Parathyroid adenoma (tissue), 2 donors: ENCODE measurements at regions not wholly inside any gene's neighbourhood (a gene's known extent, or its start where the extent isn't known, plus 50 kb on each side); places are given as distances from the start of the nearest gene placed in this dataset.

Source experiments
- H2AFZ ChIP-seq: fragments of 300-600 bp; sonication (generic); one replicate; pipeline ENCODE4 v1.7.0; 2017; ENCODE audit warnings: antibody characterized with exemption, mild to moderate bottlenecking
- H3K27ac ChIP-seq: fragments of 300-600 bp; sonication (generic); one replicate; pipeline ENCODE4 v1.7.0; 2017
- H3K27me3 ChIP-seq: fragments of 300-600 bp; sonication (generic); one replicate; pipeline ENCODE4 v1.7.0; 2017; ENCODE audit warnings: low read length; ENCODE audit not compliant: control insufficient read depth, insufficient read depth
- H3K36me3 ChIP-seq: fragments of 300-600 bp; sonication (generic); one replicate; pipeline ENCODE4 v1.7.0; 2017; ENCODE audit warnings: low read length; ENCODE audit not compliant: control insufficient read depth, insufficient read depth
- H3K4me1 ChIP-seq: fragments of 300-600 bp; sonication (generic); one replicate; pipeline ENCODE4 v1.7.0; 2017; ENCODE audit warnings: control low read depth
- H3K4me2 ChIP-seq: fragments of 300-600 bp; sonication (generic); one replicate; pipeline ENCODE4 v1.7.0; 2017; ENCODE audit warnings: low read length
- H3K4me3 ChIP-seq: fragments of 300-600 bp; sonication (generic); one replicate; pipeline ENCODE4 v1.7.0; 2017; ENCODE audit warnings: low read depth, low read length
- H3K79me2 ChIP-seq: fragments of 300-600 bp; sonication (generic); one replicate; pipeline ENCODE4 v1.7.0; 2017; ENCODE audit warnings: control low read depth
- H3K9ac ChIP-seq: fragments of 300-600 bp; sonication (generic); one replicate; pipeline ENCODE4 v1.7.0; 2017; ENCODE audit warnings: mild to moderate bottlenecking
- H3K9me3 ChIP-seq: fragments of 300-600 bp; sonication (generic); one replicate; pipeline ENCODE4 v1.7.0; 2017; ENCODE audit warnings: low read length; ENCODE audit not compliant: control insufficient read depth
- TF ChIP-seq, protein P1 (sequence below): fragments of 300-600 bp; sonication (generic); IDR thresholded peaks from one replicate; pipeline ENCODE4 v1.7.0; 2017; ENCODE audit warnings: antibody characterized with exemption, mild to moderate bottlenecking
- donor health status: primary hyperparathyroidism.

DNA sequence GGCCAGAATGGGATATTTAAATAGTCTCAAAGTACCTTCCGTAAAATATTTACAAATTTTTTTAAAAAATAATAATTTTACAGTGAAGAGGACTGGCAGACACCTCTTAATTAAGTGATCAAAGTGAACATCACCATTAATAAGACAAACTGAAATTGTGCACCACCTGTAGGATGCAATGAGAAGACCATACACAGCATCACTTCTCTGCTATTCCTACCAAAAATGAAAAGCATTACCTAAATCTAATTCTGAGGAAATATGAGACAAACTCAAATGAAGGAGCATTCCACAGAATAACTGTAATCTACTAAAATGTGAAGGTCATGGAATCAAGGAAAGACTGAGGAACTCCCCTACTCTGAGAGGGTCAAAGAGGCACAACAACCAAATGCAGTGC lies 68.2 kb upstream of the PRDX6 start:
- Histone ChIP-seq H3K4me3 (no peak overlapping the region), H3K27ac (no peak overlapping the region), H3K27me3 (no peaks in the 10 kb centered on the region), H3K4me1 (no peaks in the 10 kb centered on the region), H2AFZ (no peak overlapping the region), H3K79me2 (no peaks in the 10 kb centered on the region), H3K9ac (no peak overlapping the region), H3K36me3 (no peaks in the 10 kb centered on the region), H3K4me2 (no peak overlapping the region), H3K9me3 (no peaks in the 10 kb centered on the region)
- TF ChIP-seq, protein P1, sequence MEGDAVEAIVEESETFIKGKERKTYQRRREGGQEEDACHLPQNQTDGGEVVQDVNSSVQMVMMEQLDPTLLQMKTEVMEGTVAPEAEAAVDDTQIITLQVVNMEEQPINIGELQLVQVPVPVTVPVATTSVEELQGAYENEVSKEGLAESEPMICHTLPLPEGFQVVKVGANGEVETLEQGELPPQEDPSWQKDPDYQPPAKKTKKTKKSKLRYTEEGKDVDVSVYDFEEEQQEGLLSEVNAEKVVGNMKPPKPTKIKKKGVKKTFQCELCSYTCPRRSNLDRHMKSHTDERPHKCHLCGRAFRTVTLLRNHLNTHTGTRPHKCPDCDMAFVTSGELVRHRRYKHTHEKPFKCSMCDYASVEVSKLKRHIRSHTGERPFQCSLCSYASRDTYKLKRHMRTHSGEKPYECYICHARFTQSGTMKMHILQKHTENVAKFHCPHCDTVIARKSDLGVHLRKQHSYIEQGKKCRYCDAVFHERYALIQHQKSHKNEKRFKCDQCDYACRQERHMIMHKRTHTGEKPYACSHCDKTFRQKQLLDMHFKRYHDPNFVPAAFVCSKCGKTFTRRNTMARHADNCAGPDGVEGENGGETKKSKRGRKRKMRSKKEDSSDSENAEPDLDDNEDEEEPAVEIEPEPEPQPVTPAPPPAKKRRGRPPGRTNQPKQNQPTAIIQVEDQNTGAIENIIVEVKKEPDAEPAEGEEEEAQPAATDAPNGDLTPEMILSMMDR, result no peak

DNA sequence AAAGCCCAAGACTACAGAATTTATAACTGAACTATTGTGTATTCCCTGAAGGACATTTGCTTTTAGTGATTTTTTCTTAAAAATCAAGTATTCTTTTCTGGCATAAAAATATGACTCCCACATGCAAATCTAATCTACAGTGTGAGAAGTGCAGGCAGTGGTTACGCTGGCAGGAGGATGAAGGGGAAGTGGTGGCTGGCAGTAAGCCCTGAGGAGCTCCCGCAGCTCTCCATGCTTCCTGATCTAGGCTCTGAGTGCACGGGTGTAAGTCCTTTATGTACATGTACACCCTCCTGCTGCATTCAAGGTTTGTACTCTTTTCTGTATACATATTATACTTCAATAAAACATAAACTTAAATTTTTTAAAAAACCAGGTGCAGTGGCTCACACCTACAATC lies 67.5 kb upstream of the PRDX6 start:
- H3K36me3 ChIP-seq, result no peaks in the 10 kb centered on the region
- no peaks in the 10 kb centered on the region for H3K27me3 ChIP-seq
- TF ChIP-seq, protein P1, result no peak
- no peak overlapping the region for H3K4me2 ChIP-seq
- no peaks in the 10 kb centered on the region for H3K4me1 ChIP-seq
- no peak overlapping the region for H3K9ac ChIP-seq
- H3K79me2 ChIP-seq, result no peaks in the 10 kb centered on the region
- H3K4me3 ChIP-seq, result no peak overlapping the region
- H3K9me3 ChIP-seq, result no peaks in the 10 kb centered on the region
- H2AFZ ChIP-seq, result no peak overlapping the region
- H3K27ac ChIP-seq, result no peak overlapping the region

DNA sequence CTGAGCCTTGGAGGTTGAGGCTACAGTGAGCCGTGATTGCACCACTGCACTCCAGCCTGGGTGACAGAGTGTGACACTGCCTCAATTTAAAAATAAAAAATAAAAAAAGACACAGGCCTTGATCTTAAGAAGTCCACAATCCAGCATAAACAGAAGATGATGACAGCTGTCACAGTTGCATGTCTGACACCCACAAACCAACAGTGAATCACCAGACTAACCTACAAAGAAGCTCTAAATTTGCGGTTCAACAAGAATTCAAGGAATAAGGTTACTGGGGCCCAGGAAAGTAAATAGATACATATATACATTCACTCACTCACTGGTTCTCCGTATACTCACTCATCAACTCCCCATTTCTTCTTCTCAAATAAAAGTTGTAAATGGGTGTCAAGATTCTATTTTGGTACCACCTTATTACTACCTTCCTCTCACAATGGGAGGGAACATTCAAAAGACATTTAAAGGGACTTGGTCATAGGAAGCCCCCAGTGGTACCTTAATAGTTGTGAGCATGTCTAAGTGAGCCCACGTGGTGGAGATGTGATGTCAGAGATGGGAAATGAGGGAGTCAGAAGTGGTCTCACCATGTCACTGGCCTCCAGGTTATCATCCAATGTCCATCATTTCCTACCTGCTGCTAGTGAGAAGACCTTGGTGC lies 66.9 kb upstream of the PRDX6 start:
- Histone ChIP-seq H3K9ac (no peak overlapping the region), H3K27ac (no peak overlapping the region), H3K27me3 (no peaks in the 10 kb centered on the region), H3K36me3 (no peaks in the 10 kb centered on the region), H3K4me3 (no peak overlapping the region), H3K4me2 (no peak overlapping the region), H3K79me2 (no peaks in the 10 kb centered on the region), H2AFZ (no peak overlapping the region), H3K4me1 (no peaks in the 10 kb centered on the region), H3K9me3 (no peaks in the 10 kb centered on the region)
- TF ChIP-seq, protein P1, result no peak

DNA sequence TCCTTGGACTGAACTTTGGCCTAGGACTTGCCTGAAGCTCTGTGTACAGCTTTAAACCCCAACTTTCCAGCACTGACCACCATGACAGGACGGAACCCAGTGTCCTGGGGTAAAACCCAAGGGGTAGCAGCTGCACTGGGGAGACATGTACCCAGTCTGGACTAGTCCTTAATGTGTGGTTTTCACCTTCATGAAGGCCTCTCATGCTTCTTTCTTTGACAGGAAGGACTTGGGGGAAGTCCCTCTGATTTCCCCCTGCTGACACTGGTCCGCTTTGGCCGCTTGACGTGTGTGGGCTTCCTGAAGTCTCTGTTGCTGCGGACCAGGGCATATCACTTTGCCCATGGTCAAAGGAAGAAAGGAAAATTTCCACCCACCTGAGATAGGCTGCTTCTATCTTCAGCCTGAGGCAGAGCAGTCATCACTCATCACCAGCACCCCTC lies 66.3 kb upstream of the PRDX6 start:
- no peak overlapping the region for H3K27ac ChIP-seq
- no peak overlapping the region for H3K9ac ChIP-seq
- no peaks in the 10 kb centered on the region for H3K9me3 ChIP-seq
- no peak overlapping the region for H3K4me2 ChIP-seq
- TF ChIP-seq, protein P1, result no peak
- H3K36me3 ChIP-seq, result no peaks in the 10 kb centered on the region
- no peak overlapping the region for H3K4me3 ChIP-seq
- H3K79me2 ChIP-seq, result no peaks in the 10 kb centered on the region
- H3K27me3 ChIP-seq, result no peaks in the 10 kb centered on the region
- no peaks in the 10 kb centered on the region for H3K4me1 ChIP-seq
- no peak overlapping the region for H2AFZ ChIP-seq
